NOMO-1 (cell line): ENCODE measurements at regions not wholly inside any gene's neighbourhood (a gene's known extent, or its start where the extent isn't known, plus 50 kb on each side); places are given as distances from the start of the nearest gene placed in this dataset.

Source experiments
- DNase-seq, 2 experiments: peaks; one replicate each; lab custom pipeline; 2025; ENCODE audit not compliant: unreplicated experiment in 2 of 2; lab: John Stamatoyannopoulos, UW

DNA sequence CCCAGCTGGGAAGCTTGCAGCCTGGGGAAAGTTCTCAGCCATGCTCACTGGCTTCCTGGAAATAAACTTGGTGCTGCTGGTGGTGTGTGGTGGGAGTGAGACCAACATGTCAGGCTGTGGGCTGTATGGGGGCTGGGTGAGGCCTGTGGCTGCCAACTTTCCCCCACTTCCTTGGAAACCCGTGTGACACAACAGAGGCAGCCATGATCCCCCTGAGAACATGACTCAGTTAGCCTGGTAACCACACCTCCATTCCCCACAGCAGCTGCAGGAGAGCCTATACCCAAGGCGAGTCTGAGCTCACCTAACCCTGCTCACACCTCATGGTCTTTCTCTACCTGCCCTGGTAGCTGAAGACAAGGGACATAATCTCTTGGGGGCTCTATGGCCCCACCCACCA is 72.7 kb upstream of the RGMB start:
- DNase-seq: no peak

DNA sequence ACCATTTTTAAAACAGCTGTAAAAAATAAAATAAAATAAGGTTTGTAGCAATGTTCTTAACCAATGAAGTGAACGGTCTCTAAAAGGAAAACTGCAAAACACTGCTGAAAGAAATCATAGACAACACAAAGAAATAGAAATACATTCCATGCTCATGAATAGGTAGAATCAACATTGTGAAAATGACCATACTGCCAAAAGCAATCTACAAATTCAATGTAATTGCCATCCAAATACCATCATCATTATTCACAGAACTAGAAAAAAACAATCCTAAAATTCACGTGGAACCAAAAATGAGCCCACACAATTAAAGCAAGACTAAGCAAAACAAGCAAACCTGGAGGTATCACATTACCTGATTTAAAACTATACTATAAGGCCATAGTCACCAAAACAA is 67.6 kb upstream of the RGMB start:
- DNase-seq: no peak

- no peak for DNase-seq
These were observed 63.8 kb upstream of the RGMB start for GRCh38 chr5:98709681-98710080.

DNA sequence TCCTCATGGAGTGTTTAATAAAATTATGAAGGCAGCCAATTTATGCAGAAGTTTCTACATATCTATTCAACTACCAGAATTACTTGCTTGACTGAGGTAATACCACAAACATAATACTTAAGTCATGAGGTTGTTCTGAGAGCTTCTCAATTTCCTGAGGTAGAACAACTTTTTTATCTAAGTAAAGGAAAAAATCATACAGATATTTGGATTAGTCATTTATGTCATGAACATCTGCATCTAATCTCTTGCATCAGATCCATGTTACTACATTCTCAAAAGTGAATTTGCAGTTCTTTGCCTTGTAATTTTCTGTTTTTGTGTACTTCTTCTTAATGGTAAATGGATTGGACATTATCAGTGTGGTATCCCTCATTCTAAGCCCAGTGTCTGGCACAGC is 60.4 kb upstream of the RGMB start:
- no peak for DNase-seq

GRCh38 chr5:98713856-98714255 is 59.6 kb upstream of the RGMB start:
- DNase-seq: no peak

DNA sequence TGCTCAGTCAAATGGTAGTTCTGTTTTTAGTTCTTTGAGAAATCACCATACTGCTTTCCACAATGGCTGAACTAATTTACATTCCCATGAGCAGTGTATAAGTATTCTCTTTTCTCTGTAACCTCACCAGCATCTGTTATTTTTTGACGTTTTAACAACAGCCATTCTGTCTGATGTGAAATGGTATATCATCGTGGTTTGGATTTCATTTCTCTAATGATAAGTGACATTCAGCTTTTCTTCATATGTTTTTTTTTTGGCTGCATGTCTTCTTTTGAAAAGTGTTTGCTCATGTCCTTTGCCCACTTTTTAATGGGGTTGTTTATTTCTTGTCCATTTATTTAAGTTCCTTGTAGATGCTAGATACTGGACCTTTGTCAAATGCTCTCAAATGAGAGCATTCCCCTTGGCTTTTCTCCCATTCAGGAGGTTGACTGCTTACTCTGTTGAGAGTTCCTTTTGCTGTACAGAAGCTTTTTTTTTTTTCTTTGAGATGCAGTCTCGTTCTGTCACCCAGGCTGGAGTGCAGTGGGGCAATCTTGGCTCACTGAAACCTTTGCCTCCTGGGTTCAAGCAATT is 58.7 kb upstream of the RGMB start:
- no peak for DNase-seq

DNA sequence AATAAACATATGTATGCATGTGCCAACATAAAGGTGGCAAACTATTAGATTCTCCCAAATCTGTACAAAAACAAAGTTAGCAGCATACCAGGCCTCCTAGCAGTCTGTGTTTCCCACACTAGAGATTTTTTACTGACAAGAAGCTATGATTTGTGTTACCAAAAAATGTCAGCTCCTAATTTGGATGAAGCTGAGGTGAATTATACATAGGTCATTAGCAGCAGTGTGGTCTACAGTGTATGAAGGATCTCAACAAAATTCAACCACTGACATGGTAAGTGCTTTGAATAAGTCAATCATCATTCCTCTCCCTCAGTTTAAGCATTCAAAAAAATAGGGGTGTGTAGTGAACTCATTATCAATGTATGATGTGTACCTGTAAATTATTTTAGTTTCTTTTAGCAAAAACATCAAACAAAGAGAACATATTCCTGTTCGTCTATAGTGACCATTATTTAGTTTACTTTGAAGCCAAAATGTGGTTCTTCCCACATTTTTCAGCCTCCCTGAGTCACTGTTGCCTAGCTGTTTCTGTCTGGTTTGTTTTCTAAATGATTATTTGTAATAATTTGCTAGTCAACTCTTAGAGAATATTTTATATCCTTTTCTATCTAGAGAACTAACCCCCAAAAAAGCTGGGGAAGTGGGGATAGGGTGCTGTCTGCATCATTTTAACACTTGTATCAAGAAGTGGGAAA is 52.1 kb upstream of the RGMB start:
- DNase-seq: no peak

GRCh38 chr5:98722188-98722587 is 51.3 kb upstream of the RGMB start:
- DNase-seq: no peak

- DNase-seq: no peak
These were observed 50.4 kb upstream of the RGMB start for GRCh38 chr5:98723061-98723460.
